Ishikawa (cell line): ENCODE measurements at regions not wholly inside any gene's neighbourhood (a gene's known extent, or its start where the extent isn't known, plus 50 kb on each side); places are given as distances from the start of the nearest gene placed in this dataset.

ENCODE experiments used
- CEBPB ChIP-seq: IDR thresholded peaks from 2 replicates; pipeline ENCODE4 v1.6.1; 2012
- CREB1 ChIP-seq: IDR thresholded peaks from 2 replicates; pipeline ENCODE4 v1.6.1; 2012; ENCODE audit warnings: low read depth
- EGR1 ChIP-seq: IDR thresholded peaks from 2 replicates; pipeline ENCODE4 v1.6.1; 2012
- EP300 ChIP-seq: IDR thresholded peaks from 2 replicates; pipeline ENCODE4 v1.6.1; 2012; ENCODE audit warnings: borderline replicate concordance
- FOXM1 ChIP-seq: IDR thresholded peaks from 2 replicates; pipeline ENCODE4 v1.6.1; 2012; ENCODE audit warnings: low read depth, borderline replicate concordance
- NFIC ChIP-seq: IDR thresholded peaks from 2 replicates; pipeline ENCODE4 v1.6.1; 2012
- RAD21 ChIP-seq: IDR thresholded peaks from 2 replicates; pipeline ENCODE4 v1.6.1; 2012; ENCODE audit warnings: low read depth
- TAF1 ChIP-seq: IDR thresholded peaks from 2 replicates; pipeline ENCODE4 v1.6.1; 2012; ENCODE audit warnings: low read depth, mild to moderate bottlenecking
- TCF12 ChIP-seq: IDR thresholded peaks from 2 replicates; pipeline ENCODE4 v1.6.1; 2012; ENCODE audit warnings: low read depth
- TEAD4 ChIP-seq: IDR thresholded peaks from 2 replicates; pipeline ENCODE4 v1.6.1; 2012
- YY1 ChIP-seq: IDR thresholded peaks from 2 replicates; pipeline ENCODE4 v1.6.1; 2012; ENCODE audit warnings: low read depth
- ZBTB7A ChIP-seq: IDR thresholded peaks from 2 replicates; pipeline ENCODE4 v1.6.1; 2012; ENCODE audit warnings: low read depth
- TF ChIP-seq, protein P1 (sequence below): IDR thresholded peaks from 2 replicates; pipeline ENCODE4 v1.6.1; 2012; ENCODE audit warnings: low read depth, mild to moderate bottlenecking
- TF ChIP-seq, protein P2 (sequence below): IDR thresholded peaks from 2 replicates; pipeline ENCODE4 v1.6.1; 2012
- TF ChIP-seq, protein P3 (sequence below): IDR thresholded peaks from 2 replicates; pipeline ENCODE4 v1.6.1; 2012

DNA sequence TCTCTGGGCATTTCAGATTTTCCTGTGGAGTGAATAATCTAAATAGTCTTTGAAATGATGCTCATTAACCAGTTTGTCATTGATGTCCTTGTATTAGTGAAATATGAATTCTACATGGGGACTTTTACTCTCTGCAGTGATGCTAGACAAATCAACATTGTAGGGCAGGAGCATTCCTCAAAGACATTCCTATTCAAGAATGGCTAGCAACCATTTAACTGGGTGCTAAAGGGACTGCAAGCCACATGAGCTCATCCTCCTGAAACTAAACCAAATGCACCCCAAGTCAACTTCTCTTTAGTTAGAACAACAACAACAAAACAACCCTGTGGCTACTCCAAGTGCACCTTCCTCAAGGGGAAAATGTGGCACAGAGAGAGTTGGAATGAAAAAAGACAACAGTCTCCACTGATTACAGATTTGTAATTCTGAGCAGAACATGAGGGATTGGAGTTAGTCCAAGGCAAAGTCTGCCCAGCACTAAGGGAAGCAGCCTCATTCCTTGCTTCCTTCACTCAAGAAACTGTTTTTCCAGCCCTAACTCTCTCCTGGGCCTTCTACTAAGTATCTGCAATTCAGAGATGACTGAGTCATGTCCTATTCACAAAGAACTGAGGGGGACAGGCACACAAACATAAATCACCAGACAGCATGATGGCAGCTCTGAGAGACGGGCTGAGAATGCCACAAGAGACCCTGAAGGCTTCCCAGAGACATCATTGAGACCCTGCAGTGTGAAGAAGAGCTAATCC, 82.0 kb upstream of the WWC1 start:
- TF ChIP-seq CEBPB (no peak), YY1 (no peak), ZBTB7A (no peak), EGR1 (no peak), NFIC (no peak), TCF12 (no peak), TEAD4 (no peak), RAD21 (no peak)
- TF ChIP-seq, protein P1, sequence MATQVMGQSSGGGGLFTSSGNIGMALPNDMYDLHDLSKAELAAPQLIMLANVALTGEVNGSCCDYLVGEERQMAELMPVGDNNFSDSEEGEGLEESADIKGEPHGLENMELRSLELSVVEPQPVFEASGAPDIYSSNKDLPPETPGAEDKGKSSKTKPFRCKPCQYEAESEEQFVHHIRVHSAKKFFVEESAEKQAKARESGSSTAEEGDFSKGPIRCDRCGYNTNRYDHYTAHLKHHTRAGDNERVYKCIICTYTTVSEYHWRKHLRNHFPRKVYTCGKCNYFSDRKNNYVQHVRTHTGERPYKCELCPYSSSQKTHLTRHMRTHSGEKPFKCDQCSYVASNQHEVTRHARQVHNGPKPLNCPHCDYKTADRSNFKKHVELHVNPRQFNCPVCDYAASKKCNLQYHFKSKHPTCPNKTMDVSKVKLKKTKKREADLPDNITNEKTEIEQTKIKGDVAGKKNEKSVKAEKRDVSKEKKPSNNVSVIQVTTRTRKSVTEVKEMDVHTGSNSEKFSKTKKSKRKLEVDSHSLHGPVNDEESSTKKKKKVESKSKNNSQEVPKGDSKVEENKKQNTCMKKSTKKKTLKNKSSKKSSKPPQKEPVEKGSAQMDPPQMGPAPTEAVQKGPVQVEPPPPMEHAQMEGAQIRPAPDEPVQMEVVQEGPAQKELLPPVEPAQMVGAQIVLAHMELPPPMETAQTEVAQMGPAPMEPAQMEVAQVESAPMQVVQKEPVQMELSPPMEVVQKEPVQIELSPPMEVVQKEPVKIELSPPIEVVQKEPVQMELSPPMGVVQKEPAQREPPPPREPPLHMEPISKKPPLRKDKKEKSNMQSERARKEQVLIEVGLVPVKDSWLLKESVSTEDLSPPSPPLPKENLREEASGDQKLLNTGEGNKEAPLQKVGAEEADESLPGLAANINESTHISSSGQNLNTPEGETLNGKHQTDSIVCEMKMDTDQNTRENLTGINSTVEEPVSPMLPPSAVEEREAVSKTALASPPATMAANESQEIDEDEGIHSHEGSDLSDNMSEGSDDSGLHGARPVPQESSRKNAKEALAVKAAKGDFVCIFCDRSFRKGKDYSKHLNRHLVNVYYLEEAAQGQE: no peak

DNA sequence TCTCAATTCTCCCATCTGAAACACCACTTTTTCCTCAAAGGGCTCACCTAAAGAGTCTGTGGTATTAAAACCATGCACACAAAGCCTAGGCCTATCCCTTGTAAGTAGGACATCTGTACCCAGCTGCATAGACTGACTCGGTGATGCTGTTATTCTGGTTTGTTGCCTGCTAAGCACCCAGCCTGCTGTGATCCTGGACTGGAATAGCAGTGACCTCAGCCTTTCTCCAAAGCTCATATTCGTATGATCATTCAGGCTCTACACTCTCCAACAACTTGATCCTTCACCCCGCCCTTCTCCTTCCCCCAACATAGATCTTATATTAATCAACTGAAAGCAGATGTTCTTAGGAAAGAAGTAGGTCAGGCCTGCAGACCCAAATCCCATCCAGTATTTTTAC, 81.4 kb upstream of the WWC1 start:
- TF ChIP-seq, protein P2, sequence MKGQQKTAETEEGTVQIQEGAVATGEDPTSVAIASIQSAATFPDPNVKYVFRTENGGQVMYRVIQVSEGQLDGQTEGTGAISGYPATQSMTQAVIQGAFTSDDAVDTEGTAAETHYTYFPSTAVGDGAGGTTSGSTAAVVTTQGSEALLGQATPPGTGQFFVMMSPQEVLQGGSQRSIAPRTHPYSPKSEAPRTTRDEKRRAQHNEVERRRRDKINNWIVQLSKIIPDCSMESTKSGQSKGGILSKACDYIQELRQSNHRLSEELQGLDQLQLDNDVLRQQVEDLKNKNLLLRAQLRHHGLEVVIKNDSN: no peak
- no peak for TF ChIP-seq ZBTB7A
- TF ChIP-seq TEAD4: no peak
- TF ChIP-seq, protein P1: no peak

DNA sequence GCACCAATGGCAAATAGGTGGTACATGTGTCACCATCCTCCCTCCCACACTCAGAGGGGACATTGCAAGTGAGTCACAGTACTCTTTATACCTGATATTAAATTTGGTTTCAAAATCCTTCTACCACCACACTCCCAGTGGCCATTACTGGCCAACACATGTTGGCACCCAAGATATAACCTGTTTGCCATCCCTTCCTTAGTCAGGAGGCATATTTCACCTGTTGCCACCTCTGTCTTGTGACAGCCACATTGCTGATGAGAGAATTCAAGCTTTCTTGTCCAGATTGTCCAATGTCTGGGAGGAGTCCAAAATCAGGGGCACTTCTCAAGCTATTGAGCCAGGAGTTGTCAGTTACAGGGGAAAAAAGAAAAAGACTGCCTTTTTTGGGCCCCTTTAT, 80.2 kb upstream of the WWC1 start:
- no peak for TF ChIP-seq CREB1
- TF ChIP-seq, protein P1: no peak
- no peak for TF ChIP-seq TAF1
- TF ChIP-seq ZBTB7A: no peak
- no peak for TF ChIP-seq TEAD4
- no peak for TF ChIP-seq EP300
- TF ChIP-seq RAD21: no peak
- TF ChIP-seq CEBPB: no peak
- TF ChIP-seq NFIC: no peak
- TF ChIP-seq TCF12: no peak
- no peak for TF ChIP-seq YY1
- TF ChIP-seq, protein P2: no peak
- TF ChIP-seq EGR1: no peak
- TF ChIP-seq, protein P3, sequence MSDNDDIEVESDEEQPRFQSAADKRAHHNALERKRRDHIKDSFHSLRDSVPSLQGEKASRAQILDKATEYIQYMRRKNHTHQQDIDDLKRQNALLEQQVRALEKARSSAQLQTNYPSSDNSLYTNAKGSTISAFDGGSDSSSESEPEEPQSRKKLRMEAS: no peak
- TF ChIP-seq FOXM1: no peak

DNA sequence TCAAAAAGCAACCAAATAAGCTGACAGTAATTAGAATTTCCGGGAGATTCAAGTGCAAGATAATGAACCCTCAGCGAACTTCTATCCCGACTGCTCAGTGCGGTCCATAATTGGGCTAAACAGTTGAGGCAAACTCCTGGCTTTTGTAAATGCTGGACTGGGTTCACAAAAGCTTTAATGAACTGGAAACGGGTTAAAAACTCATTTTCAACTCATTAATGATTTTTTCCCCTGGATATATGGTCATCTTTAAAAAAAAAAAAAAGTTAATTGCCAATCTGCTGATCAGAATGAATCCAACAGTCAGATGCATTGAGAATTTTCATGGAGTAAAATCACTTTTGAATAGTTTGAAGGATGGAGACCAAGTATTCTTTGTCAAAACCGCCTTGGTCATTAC, 79.5 kb upstream of the WWC1 start:
- TF ChIP-seq TAF1 (no peak), YY1 (no peak), RAD21 (no peak), NFIC (no peak), EGR1 (no peak), EP300 (no peak), TEAD4 (no peak), TCF12 (no peak), CREB1 (no peak), ZBTB7A (no peak), CEBPB (no peak), FOXM1 (no peak)
- TF ChIP-seq, protein P3: no peak
- TF ChIP-seq, protein P1: no peak
- TF ChIP-seq, protein P2: no peak
